ENCODE measurements at regions not wholly inside any gene's neighbourhood (a gene's known extent, or its start where the extent isn't known, plus 50 kb on each side); places are given as distances from the start of the nearest gene placed in this dataset.

DNA sequence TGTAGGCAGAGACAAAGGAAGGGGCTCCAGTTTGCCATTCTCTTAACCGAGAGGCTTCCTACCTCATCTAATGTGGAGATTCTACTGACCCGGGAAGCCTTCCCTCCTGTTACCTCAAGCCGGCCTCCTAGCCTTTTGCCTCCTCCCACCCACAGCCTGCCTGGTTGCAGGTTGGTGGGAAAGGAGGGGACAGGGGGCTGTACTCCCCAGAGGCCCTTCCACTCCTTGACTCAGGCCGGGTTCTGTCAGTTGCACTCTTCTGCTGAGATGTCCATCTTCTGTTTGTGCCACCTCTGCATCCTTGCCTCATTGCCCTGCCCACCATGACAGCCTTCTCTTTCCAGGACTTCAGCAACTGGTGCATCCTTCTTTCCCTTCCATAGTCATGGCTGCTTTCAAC, 98.0 kb upstream of the SLC44A3 start:
- H3K9me3 ChIP-seq (ENCODE audit: low read depth, low read length, poor library complexity, severe bottlenecking): no peaks in the 10 kb centered on the region
- no peak for DNase-seq (ENCODE audit: low spot score)
- intact Hi-C loops (cut with micrococcal nuclease; ENCODE audit: unreplicated experiment): no loop called here
- no TSS peak for BruUV-seq (replicated peaks)
- H3K4me1 ChIP-seq (ENCODE audit: insufficient read depth, low read length, poor library complexity, severe bottlenecking): no peaks in the 10 kb centered on the region
- ChIA-PET POLR2A (ENCODE audit: low non-redundant PET) (no interaction called here), CTCF (no interaction called here)
- no peak overlapping the region for H3K4me3 ChIP-seq (ENCODE audit: low read depth, low read length, poor library complexity, severe bottlenecking)
- TF ChIP-seq EZH2 (IDR thresholded peaks at IDR 0.05; ENCODE audit: borderline replicate concordance, low read depth, low read length, poor library complexity, severe bottlenecking): no peak
- no peak for TF ChIP-seq CTCF (conservative IDR thresholded peaks at IDR 0.05; ENCODE audit: low read depth, low read length)
- no peak overlapping the region for H3K27ac ChIP-seq (ENCODE audit: low read depth, low read length, poor library complexity, severe bottlenecking)
- no peaks in the 10 kb centered on the region for H3K36me3 ChIP-seq (ENCODE audit: insufficient read depth, low read length, poor library complexity, severe bottlenecking)
- H3K27me3 ChIP-seq (replicated peaks; ENCODE audit: insufficient read depth, low read depth, low read length, poor library complexity): no peaks in the 10 kb centered on the region

DNA sequence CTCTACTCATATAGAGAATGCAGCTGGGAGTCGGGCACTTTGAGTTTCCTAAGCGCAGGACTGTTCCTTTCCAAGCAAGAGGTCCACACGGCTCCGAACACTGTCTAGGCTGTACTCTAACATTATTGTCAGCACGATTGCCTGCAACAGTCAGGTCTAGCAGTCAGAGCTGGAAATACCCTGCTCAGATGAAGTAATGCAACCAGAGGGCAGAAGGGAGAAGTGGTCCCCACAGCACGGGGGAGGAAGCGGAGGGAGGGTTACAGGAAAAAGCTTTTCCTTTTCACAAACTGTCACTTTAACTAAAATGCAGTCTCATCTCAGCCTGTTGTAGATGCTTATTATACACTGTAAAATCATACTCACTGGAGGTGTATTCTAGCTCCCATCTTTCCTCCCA, 98.9 kb upstream of the SLC44A3 start:
- TF ChIP-seq CTCF (conservative IDR thresholded peaks at IDR 0.05; ENCODE audit: low read depth, low read length) (no peak), EZH2 (IDR thresholded peaks at IDR 0.05; ENCODE audit: borderline replicate concordance, low read depth, low read length, poor library complexity, severe bottlenecking) (no peak)
- Histone ChIP-seq H3K4me3 (ENCODE audit: low read depth, low read length, poor library complexity, severe bottlenecking) (no peak overlapping the region), H3K36me3 (ENCODE audit: insufficient read depth, low read length, poor library complexity, severe bottlenecking) (no peaks in the 10 kb centered on the region), H3K27ac (ENCODE audit: low read depth, low read length, poor library complexity, severe bottlenecking) (no peak overlapping the region), H3K27me3 (replicated peaks; ENCODE audit: insufficient read depth, low read depth, low read length, poor library complexity) (no peaks in the 10 kb centered on the region), H3K9me3 (ENCODE audit: low read depth, low read length, poor library complexity, severe bottlenecking) (no peaks in the 10 kb centered on the region), H3K4me1 (ENCODE audit: insufficient read depth, low read length, poor library complexity, severe bottlenecking) (no peaks in the 10 kb centered on the region)
- ChIA-PET CTCF (no interaction called here), POLR2A (ENCODE audit: low non-redundant PET) (no interaction called here)
- DNase-seq (ENCODE audit: low spot score): no peak
- no TSS peak for BruUV-seq (replicated peaks)
- intact Hi-C loops (cut with micrococcal nuclease; ENCODE audit: unreplicated experiment): no loop called here

DNA sequence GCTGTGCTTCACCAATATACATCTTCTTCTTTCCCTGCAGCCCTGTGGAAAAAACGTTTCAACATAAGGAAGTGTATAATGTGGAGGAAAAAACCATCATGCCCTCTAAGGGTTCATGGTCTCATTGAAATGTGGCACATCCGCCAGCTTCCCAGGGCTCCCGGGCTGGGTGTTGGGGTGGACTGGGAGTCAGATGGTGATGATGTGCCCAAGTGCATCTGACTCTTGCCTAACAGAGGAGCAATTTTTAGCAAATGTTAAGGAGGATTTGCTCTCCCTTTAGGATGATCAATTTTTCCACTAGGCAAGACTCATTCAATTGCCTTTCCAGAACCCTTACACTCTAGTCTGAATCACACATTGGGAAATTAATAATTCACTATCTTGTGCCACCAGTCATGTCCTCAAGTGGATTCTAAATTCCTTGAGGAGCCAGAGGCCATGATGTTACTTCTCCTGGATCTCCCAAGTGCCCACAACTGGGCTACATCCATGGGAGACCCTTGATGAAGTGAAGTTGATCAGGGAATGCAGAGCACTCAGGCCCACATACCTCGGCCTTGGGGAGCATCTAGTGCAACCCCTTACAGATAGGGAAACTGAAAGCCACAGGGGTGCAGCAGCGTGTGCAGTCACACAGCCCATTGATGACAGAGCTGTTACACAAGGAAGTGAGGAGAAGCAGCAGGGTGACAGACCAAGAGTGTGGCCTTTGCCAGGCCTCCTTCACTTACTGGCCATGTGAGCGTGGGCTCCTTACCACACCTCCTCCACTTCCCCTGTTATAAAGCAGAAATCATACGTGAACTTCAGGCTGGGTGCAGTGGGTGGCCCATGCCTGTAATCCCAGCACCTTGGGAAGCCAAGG, 100.0 kb upstream of the SLC44A3 start:
- H3K36me3 ChIP-seq (ENCODE audit: insufficient read depth, low read length, poor library complexity, severe bottlenecking): no peaks in the 10 kb centered on the region
- no peak overlapping the region for H3K4me3 ChIP-seq (ENCODE audit: low read depth, low read length, poor library complexity, severe bottlenecking)
- H3K9me3 ChIP-seq (ENCODE audit: low read depth, low read length, poor library complexity, severe bottlenecking): no peaks in the 10 kb centered on the region
- no peak for DNase-seq (ENCODE audit: low spot score)
- no peaks in the 10 kb centered on the region for H3K27me3 ChIP-seq (replicated peaks; ENCODE audit: insufficient read depth, low read depth, low read length, poor library complexity)
- intact Hi-C loops (cut with micrococcal nuclease; ENCODE audit: unreplicated experiment): no loop called here
- TF ChIP-seq EZH2 (IDR thresholded peaks at IDR 0.05; ENCODE audit: borderline replicate concordance, low read depth, low read length, poor library complexity, severe bottlenecking) (no peak), CTCF (conservative IDR thresholded peaks at IDR 0.05; ENCODE audit: low read depth, low read length) (no peak)
- no peak overlapping the region for H3K27ac ChIP-seq (ENCODE audit: low read depth, low read length, poor library complexity, severe bottlenecking)
- BruUV-seq (replicated peaks): no TSS peak
- CTCF ChIA-PET: no interaction called here
- POLR2A ChIA-PET (ENCODE audit: low non-redundant PET): no interaction called here
- H3K4me1 ChIP-seq (ENCODE audit: insufficient read depth, low read length, poor library complexity, severe bottlenecking): no peaks in the 10 kb centered on the region

Data from A673 (cell line).